ENCODE measurements at regions not wholly inside any gene's neighbourhood (a gene's known extent, or its start where the extent isn't known, plus 50 kb on each side); places are given as distances from the start of the nearest gene placed in this dataset.

- Mint-ChIP-seq H3K27ac (no peak overlapping the region), H3K36me3 (ENCODE audit: insufficient read depth in 2 of 2) (no peaks in the 10 kb centered on the region), H3K4me1 (ENCODE audit: low read depth) (peaks cover 18% of the 10 kb centered on the region), H3K4me3 (no peak overlapping the region), H3K9me3 (no peaks in the 10 kb centered on the region), H3K27me3 (ENCODE audit: low read depth) (no peaks in the 10 kb centered on the region)
- ATAC-seq (replicated peaks in 1 of 2), result no peak
- DNase-seq, result no peak
Observed at GRCh38 chr10:60511477-60512229, 122.0 kb upstream of the ANK3 start.

GRCh38 chr10:60508831-60509230, 119.2 kb upstream of the ANK3 start:
- Mint-ChIP-seq H3K4me3 (no peak overlapping the region), H3K27me3 (ENCODE audit: low read depth) (no peaks in the 10 kb centered on the region), H3K36me3 (ENCODE audit: insufficient read depth in 2 of 2) (no peaks in the 10 kb centered on the region), H3K9me3 (no peaks in the 10 kb centered on the region), H3K27ac (no peak overlapping the region), H3K4me1 (ENCODE audit: low read depth) (peaks cover 15% of the 10 kb centered on the region)
- DNase-seq, result no peak
- ATAC-seq (replicated peaks in 1 of 2), result no peak

GRCh38 chr10:60508037-60508436, 118.4 kb upstream of the ANK3 start:
- no peak overlapping the region for H3K4me3 Mint-ChIP-seq
- H3K36me3 Mint-ChIP-seq (ENCODE audit: insufficient read depth in 2 of 2), result no peaks in the 10 kb centered on the region
- ATAC-seq (replicated peaks in 1 of 2), result no peak
- H3K27ac Mint-ChIP-seq, result no peak overlapping the region
- H3K4me1 Mint-ChIP-seq (ENCODE audit: low read depth), result peaks cover 7% of the 10 kb centered on the region
- no peaks in the 10 kb centered on the region for H3K9me3 Mint-ChIP-seq
- DNase-seq, result no peak
- no peaks in the 10 kb centered on the region for H3K27me3 Mint-ChIP-seq (ENCODE audit: low read depth)

GRCh38 chr10:60502621-60503020, 112.9 kb upstream of the ANK3 start:
- ATAC-seq (replicated peaks in 1 of 2) (no peak), DNase-seq (no peak)
- Mint-ChIP-seq H3K4me1 (ENCODE audit: low read depth) (peaks cover 3% of the 10 kb centered on the region), H3K27ac (peak overlapping the region; percentile 82), H3K27me3 (ENCODE audit: low read depth) (no peaks in the 10 kb centered on the region), H3K36me3 (ENCODE audit: insufficient read depth in 2 of 2) (peaks cover 0 to 3% of the 10 kb centered on the region in 2 donors), H3K9me3 (no peaks in the 10 kb centered on the region), H3K4me3 (no peak overlapping the region)

GRCh38 chr10:60498985-60499384, 109.3 kb upstream of the ANK3 start:
- Mint-ChIP-seq H3K36me3 (ENCODE audit: insufficient read depth in 2 of 2) (peaks cover 0 to 3% of the 10 kb centered on the region in 2 donors), H3K4me1 (ENCODE audit: low read depth) (peaks cover 12% of the 10 kb centered on the region), H3K27me3 (ENCODE audit: low read depth) (no peaks in the 10 kb centered on the region), H3K27ac (peak overlapping the region; percentile 19), H3K4me3 (no peak overlapping the region), H3K9me3 (no peaks in the 10 kb centered on the region)
- no peak for DNase-seq
- no peak for ATAC-seq (replicated peaks in 1 of 2)

- Mint-ChIP-seq H3K4me3 (no peak overlapping the region), H3K4me1 (ENCODE audit: low read depth) (peaks cover 18% of the 10 kb centered on the region), H3K27me3 (ENCODE audit: low read depth) (no peaks in the 10 kb centered on the region), H3K9me3 (no peaks in the 10 kb centered on the region), H3K36me3 (ENCODE audit: insufficient read depth in 2 of 2) (peaks cover 0 to 6% of the 10 kb centered on the region in 2 donors), H3K27ac (no peak overlapping the region)
- DNase-seq (no peak), ATAC-seq (replicated peaks in 1 of 2) (no peak)
Observed at GRCh38 chr10:60497364-60497763, 107.7 kb upstream of the ANK3 start.

- H3K36me3 Mint-ChIP-seq (ENCODE audit: insufficient read depth in 2 of 2), result peaks cover 2 to 9% of the 10 kb centered on the region in 2 donors
- no peak for ATAC-seq (replicated peaks in 1 of 2)
- no peaks in the 10 kb centered on the region for H3K27me3 Mint-ChIP-seq (ENCODE audit: low read depth)
- no peak for DNase-seq
- peaks cover 29% of the 10 kb centered on the region for H3K4me1 Mint-ChIP-seq (ENCODE audit: low read depth)
- no peak overlapping the region for H3K27ac Mint-ChIP-seq
- no peak overlapping the region for H3K4me3 Mint-ChIP-seq
- no peaks in the 10 kb centered on the region for H3K9me3 Mint-ChIP-seq
Observed at GRCh38 chr10:60496181-60496580, 106.5 kb upstream of the ANK3 start.

GRCh38 chr10:60495338-60496055, 105.8 kb upstream of the ANK3 start:
- ATAC-seq (replicated peaks in 1 of 2), result no peak
- H3K4me1 Mint-ChIP-seq (ENCODE audit: low read depth), result peaks cover 35% of the 10 kb centered on the region

GRCh38 chr10:60494774-60495173, 105.1 kb upstream of the ANK3 start:
- Mint-ChIP-seq H3K36me3 (ENCODE audit: insufficient read depth in 2 of 2) (peaks cover 2 to 12% of the 10 kb centered on the region in 2 donors), H3K4me3 (no peak overlapping the region), H3K27ac (no peak overlapping the region), H3K9me3 (no peaks in the 10 kb centered on the region), H3K27me3 (ENCODE audit: low read depth) (no peaks in the 10 kb centered on the region), H3K4me1 (ENCODE audit: low read depth) (peaks cover 42% of the 10 kb centered on the region)
- no peak for DNase-seq
- ATAC-seq (replicated peaks in 1 of 2), result no peak

More at GRCh38 chr10:60495338-60496055, 105.8 kb upstream of the ANK3 start:
- Mint-ChIP-seq H3K27me3 (ENCODE audit: low read depth) (no peaks in the 10 kb centered on the region), H3K4me3 (no peak overlapping the region), H3K36me3 (ENCODE audit: insufficient read depth in 2 of 2) (peaks cover 2 to 12% of the 10 kb centered on the region in 2 donors), H3K9me3 (no peaks in the 10 kb centered on the region), H3K27ac (no peak overlapping the region)
- no peak for DNase-seq

GRCh38 chr10:60491162-60491561, 101.5 kb upstream of the ANK3 start:
- no peak for DNase-seq
- Mint-ChIP-seq H3K4me3 (no peak overlapping the region), H3K27ac (peak overlapping the region; percentile 55), H3K4me1 (ENCODE audit: low read depth) (peaks cover 34% of the 10 kb centered on the region), H3K36me3 (ENCODE audit: insufficient read depth in 2 of 2) (peaks cover 2 to 12% of the 10 kb centered on the region in 2 donors), H3K9me3 (no peaks in the 10 kb centered on the region), H3K27me3 (ENCODE audit: low read depth) (no peaks in the 10 kb centered on the region)
- ATAC-seq (replicated peaks in 1 of 2), result no peak

GRCh38 chr10:60490013-60490412, 100.3 kb upstream of the ANK3 start:
- ATAC-seq (replicated peaks in 1 of 2) (no peak), DNase-seq (no peak)
- Mint-ChIP-seq H3K27me3 (ENCODE audit: low read depth) (no peaks in the 10 kb centered on the region), H3K4me1 (ENCODE audit: low read depth) (peaks cover 33% of the 10 kb centered on the region), H3K36me3 (ENCODE audit: insufficient read depth in 2 of 2) (peaks cover 2 to 12% of the 10 kb centered on the region in 2 donors), H3K9me3 (no peaks in the 10 kb centered on the region), H3K27ac (no peak overlapping the region), H3K4me3 (no peak overlapping the region)

GRCh38 chr10:60488111-60488669, 98.5 kb upstream of the ANK3 start:
- no peak for DNase-seq
- Mint-ChIP-seq H3K36me3 (ENCODE audit: insufficient read depth in 2 of 2) (peaks cover 2 to 11% of the 10 kb centered on the region in 2 donors), H3K27me3 (ENCODE audit: low read depth) (no peaks in the 10 kb centered on the region), H3K4me1 (ENCODE audit: low read depth) (peaks cover 30% of the 10 kb centered on the region), H3K9me3 (no peaks in the 10 kb centered on the region), H3K27ac (no peak overlapping the region), H3K4me3 (no peak overlapping the region)
- no peak for ATAC-seq (replicated peaks in 1 of 2)

- no peaks in the 10 kb centered on the region for H3K27me3 Mint-ChIP-seq (ENCODE audit: low read depth)
- no peak for ATAC-seq (replicated peaks in 1 of 2)
- no peak overlapping the region for H3K27ac Mint-ChIP-seq
Observed at GRCh38 chr10:60487543-60487942, 97.9 kb upstream of the ANK3 start.

More at GRCh38 chr10:60487543-60487942, 97.9 kb upstream of the ANK3 start:
- no peak for DNase-seq
- Mint-ChIP-seq H3K36me3 (ENCODE audit: insufficient read depth in 2 of 2) (peaks cover 2 to 9% of the 10 kb centered on the region in 2 donors), H3K4me3 (no peak overlapping the region), H3K9me3 (no peaks in the 10 kb centered on the region), H3K4me1 (ENCODE audit: low read depth) (peaks cover 27% of the 10 kb centered on the region)
